HG02588 (cell line): ENCODE measurements at regions not wholly inside any gene's neighbourhood (a gene's known extent, or its start where the extent isn't known, plus 50 kb on each side); places are given as distances from the start of the nearest gene placed in this dataset.
"Not testable (repeated sequence)": the region's sequence is repeated elsewhere in the genome, so short reads cannot be mapped to it uniquely, and the experiment has no call there.

Experiments used
- ATAC-seq: cut with Tn5 transposase; IDR thresholded peaks from one replicate; pipeline ENCODE4 v1.9.1; 2021; ENCODE audit warnings: mild to moderate bottlenecking, moderate library complexity; ENCODE audit not compliant: unreplicated experiment

DNA sequence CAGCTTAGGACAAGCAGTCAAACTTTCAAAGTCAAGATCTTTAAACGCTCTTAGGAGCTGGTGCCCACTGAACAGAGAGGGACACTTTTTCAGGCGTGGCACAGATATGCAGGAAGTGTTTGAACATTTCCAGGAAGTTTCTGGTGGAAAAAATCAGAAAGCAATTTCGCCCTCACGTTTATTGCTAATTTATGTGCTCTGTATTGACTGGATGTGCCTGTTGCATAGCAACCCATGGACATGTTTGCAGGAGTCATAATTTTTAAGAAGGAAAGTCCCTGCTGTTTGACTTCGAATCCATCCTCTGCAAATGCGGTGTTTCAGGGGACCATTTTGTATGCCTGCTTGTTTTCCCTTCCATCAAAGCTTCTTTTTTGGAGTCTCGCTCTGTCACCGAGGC lies 239.9 kb upstream of the IRF2BP2 start:
- ATAC-seq, result no peak

DNA sequence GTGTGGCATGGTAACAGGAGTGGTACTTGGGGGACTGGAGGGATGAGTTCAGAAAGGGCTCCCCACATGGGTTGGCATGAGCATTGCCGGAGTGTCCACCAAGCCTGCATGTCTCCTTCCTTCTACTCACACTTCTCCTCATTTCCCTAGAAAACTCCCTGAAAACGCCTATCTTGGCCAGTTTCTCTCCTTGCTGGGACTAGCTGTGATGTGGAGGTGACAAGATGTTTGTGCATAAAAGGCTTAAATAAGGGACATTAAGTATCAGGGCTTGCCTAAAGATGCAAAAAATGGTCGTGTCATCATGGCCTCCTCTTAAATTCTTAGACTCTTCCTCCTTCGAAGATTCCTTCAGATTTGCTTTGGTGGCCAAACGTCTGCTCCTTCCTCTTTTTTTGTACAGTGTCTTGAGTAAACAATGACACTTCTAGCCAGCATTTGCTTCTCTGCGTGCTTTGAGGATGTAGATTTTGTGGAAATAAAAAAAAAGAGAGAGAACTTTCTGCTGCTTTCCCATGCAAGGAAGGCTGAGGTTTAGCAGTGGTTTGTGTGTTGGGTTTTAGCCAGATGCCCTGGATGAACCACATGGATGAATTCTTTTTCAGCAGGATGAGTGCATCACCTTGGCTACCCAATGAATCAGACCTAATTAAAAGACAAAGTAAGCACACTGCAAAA lies 239.1 kb upstream of the IRF2BP2 start:
- no peak for ATAC-seq

DNA sequence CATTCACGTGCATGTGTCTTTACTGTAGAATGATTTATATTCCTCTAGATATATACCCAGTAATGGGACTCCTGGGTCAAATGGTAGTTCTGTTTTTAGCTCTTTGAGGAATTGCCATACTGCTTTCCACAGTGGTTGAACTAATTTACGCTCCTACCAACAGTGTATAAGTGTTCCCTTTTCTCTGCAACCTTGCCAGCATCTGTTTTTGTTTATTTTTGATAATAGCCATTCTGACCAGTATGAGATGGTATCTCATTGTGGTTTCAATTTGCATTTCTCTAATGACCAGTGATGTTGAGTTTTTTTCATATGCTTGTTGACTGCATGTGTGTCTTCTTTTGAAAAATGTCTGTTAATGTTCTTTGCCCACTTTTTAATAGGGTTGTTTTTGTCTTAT lies 236.8 kb upstream of the IRF2BP2 start:
- ATAC-seq, result not testable (repeated sequence)

DNA sequence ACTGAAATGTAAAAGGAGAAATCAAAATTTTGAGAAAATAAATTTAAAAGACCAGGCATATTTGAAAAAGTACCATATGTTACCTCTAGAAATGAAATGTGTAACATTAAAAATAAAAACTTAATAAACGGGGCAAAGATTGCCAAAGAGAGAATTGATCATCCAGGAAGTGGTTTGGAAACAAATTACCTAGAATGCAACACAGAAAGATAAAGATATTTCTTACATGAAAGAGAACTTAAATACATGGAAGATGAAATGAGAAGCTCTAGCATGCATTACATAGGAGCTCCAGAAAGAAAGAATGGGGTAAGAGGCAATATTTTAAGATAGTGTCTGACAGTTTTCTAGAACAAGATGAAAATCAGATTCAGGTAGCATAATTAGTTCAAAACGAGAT lies 235.9 kb upstream of the IRF2BP2 start:
- ATAC-seq, result no peak

DNA sequence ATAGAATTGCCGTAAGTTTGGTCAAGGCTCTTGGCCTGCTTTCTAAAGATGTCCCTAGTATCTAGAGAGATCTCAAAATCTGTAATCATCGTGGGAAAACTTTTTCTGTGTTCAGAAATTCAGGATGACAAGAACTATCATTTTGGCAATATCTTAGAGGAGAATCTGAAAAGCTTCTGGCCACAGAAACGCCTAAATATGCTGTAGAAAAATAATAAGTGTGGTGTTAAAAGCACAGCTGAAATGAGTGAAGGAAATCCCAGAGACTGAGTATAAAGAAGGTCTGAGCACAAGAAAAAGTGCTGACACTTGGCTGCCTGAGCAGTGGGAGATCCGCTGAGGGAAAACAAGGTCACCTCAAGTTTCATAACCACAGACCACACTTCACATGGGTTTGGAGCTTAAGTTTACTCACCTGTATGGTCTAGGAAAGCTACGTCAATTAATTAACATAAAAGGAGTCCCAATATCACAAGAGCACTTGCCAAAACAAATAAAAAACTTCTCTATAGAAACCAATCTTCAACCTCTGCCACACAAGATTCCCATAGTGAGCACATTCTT lies 235.2 kb upstream of the IRF2BP2 start:
- ATAC-seq, result no peak

DNA sequence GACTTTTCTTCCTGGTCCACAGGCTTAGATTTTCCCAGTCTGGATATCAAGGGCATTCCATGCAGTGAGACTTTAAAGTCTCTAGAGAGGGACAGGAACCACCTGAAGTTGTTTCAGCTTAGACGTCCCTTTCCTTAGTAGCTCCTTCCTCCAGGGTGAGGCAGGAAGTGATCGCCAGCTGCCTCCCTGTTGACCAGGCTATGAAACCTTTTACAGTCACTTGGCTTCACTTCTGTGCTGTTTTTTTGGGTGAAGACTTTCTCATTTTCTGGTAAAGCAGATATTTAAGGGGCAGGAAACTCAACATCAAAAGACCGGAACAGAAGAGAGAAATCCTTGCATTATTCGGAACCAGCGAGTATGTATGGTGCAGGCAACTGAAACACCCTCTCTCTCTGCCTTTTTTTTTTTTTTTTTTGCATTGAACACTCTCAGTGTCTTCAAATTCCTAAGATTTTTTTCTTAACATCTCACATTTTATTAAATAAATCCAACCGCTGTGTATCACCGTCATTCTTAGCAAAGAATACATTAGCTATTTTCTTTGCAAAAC lies 234.6 kb upstream of the IRF2BP2 start:
- ATAC-seq, result no peak

DNA sequence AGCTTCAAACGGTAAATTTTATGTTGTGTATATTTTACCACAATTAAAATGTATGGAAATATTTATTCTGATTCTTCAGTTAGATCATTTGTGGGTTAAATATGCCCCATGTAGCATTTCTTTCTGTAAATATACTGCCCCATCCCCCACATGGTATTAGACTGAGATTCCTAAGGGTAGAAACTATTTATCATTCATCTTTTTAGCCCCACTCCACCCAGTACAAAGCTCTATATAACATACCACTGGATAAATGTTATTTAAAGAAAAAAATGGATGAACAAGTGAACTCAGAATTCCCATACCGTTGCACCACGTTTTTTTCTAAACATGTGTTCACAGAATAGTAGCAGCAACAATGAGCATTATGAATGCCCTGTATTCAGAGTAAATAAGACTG lies 234.0 kb upstream of the IRF2BP2 start:
- ATAC-seq, result no peak

DNA sequence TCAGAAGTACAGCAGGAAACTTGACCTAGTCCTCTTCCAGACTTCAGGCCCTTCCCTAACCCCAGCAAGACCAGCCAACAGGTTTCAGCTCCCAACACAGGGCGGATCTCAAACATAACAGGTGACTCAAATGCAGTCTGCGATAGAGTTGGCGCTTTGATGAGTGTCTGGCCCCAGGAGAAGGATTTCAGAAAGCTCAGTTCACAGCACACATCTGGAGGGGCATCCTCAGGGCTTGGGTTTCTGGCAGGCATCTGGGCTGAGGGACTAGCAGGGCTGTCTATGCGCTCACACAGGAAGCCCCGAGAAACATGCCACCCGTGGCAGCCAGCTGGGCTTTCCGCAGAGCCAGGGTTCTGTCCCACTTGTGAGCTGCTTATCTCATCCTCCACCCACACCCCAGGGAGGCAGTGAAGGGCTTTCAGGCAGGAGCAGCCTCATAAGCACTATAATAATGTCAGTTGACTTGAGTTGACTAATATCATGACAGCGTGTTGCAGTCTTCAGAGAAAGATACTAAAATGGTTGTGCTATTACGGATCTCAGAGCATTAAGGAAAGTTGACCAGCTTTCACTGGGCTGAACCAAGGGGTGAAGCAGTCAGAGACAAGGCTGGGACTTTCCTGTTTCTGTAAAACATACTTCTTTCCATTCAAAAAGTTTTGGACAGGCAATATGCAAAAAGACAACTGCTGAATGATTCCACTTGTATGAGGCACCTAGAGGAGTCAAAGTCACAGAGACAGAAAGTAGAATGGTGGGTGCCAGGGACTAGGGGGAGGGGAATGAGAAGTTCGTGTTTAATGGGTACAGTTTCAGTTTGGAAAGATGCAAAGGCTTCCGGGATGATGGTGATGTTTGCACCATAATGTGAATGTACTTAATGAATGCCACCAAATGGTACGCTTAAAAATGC lies 233.0 kb upstream of the IRF2BP2 start:
- ATAC-seq, result peak; percentile 83

DNA sequence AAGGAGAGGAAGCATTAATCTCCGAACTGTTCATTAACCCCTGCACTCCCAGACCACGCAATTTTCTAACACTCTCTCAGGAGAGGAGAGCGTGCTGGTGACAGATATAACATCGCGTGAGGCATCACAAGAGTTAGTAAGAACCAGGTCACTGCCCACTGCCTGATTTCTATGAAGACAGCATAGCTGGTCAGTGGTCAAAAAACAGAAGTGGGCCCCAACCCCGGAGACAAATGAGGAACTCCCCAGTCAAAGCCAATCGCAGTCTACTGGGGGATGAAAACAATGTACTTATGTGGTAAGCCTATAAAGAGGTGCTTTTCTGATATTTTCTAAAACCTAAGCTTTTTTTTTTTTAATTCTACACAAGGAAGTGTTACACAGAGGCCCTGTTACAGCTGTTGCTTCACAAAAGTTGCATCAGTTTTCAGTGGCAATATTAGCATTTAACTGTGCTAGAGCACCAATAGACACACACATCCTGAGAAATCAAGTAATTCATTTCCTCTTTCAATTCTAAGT lies 231.8 kb upstream of the IRF2BP2 start:
- no peak for ATAC-seq

DNA sequence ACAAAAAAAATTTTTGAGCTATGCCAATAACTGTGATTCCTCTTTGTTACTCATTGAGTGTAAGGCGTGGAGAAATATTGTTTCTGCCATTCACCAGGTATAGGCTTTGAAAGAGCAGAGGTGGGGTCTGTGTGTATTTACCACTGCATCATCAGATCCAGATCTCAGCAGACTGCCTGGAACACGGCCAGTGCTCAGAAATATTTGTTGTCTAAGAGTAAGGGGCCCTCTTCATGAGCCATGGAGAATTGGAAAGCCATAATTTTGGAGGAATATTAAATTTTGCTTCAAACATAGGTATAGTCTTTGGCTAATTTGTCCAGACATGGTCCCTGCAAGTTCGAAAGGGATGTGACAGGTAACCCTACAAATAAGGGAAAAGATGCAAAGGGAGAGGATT lies 231.3 kb upstream of the IRF2BP2 start:
- ATAC-seq, result no peak

DNA sequence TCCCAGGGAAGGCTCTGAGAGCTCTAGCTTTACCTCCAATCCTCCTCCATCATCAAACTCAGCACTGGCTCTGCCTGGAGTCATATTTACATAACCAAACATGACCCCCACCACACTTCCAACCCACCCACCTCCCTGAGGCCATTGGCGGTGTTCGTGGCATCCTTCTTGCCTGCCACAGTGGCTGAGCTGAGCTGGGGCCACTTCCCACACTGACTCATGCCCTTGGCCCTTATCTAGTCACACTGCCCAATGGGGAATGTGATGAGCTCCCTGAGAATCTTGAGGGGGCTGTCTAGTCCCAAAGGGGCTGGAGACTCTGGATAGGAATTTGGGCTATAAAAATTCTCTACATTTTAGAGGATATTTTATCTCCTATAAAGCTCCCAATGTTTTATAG lies 230.9 kb upstream of the IRF2BP2 start:
- ATAC-seq, result no peak

DNA sequence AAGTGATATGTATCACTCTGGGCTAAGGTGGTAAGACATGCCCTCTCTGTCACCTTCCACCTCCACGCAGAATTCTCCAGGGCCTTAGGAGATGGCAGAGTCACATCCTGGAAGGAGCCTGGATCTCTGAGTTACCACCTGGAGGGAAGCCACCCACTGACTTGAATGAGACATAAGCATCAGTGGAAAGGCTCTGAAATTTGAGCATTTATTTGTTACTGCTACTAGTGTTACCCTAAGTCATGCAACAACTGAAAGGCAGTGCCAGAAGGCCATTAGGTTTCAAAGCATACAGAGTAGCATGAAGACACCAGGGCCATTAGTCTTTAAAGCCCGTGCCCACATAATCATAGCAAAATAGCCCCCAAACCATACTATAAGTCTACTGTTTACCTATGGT lies 230.3 kb upstream of the IRF2BP2 start:
- ATAC-seq, result no peak

DNA sequence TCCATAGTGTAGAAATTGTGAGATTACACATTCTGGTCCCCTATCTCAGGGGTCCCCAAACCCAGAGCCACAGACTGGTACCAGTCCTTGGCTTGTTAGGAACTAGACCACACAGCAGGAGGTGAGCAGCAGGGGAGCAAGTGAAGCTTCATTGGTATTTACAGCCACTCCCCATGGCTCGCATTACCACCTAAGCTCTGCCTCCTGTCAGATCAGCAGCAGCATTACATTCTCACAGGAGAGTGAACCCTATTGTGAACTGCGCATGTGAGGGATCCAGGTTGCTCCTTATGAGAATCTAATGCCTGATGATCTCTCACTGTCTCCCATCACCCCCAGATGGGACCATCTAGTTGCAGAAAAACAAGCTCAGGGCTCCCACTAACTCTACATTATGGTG lies 229.7 kb upstream of the IRF2BP2 start:
- no peak for ATAC-seq

DNA sequence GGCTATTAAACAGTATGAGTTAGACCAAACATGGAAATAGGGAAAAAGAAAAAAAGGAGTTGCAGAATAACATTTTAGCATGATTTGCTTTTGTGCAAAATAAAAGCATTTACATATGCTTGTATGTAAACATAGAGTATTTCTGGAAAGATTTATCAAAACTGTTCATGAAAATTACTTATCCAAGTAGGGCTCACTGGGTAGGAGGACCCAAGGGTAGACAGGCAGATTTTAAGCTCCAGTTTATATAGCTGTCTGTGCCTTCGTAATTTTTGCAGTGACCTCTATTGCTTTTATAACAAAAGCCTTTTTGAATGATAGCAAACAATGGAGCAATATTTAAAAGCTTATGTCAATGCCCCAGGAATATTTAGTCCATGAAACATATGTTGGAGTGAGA lies 228.8 kb upstream of the IRF2BP2 start:
- ATAC-seq, result no peak

DNA sequence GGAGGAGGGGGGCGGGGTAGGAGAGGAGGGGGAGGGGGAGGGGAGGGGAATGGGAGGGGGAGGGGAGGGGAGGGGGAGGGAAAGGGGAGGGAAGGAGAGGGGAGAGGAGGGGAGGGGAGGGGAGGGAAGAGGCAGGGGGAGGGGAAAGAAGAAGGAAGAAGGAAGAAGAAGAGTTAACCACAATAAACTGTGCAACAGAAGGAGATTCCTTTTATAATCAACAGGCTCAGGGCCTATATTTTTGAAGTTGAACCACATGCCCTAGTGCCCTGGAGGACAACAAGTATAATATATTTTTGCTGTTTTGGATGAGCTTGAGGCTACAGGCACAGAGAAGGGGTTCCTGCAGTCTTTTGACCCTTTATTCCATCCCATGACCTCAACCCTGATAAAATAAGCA lies 228.2 kb upstream of the IRF2BP2 start:
- ATAC-seq, result no peak

DNA sequence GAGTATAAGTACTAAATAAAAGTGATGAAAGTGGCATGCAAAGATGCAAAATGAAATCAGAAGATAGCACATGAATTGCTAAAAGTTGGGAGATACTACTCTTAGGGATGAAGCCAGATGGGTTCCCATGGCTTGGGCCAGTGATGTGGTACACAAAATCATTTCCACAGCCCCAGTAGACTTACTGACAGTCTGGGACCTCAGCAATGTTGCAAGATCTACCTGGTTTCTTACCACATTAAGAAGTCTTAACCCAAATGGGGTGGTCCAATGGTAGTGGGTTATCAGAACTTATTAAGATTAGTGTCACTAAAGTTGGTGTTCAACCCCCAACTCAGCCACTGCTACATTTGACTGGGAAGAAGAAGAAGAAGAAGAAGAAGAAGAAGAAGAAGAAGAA lies 227.7 kb upstream of the IRF2BP2 start:
- no peak for ATAC-seq

DNA sequence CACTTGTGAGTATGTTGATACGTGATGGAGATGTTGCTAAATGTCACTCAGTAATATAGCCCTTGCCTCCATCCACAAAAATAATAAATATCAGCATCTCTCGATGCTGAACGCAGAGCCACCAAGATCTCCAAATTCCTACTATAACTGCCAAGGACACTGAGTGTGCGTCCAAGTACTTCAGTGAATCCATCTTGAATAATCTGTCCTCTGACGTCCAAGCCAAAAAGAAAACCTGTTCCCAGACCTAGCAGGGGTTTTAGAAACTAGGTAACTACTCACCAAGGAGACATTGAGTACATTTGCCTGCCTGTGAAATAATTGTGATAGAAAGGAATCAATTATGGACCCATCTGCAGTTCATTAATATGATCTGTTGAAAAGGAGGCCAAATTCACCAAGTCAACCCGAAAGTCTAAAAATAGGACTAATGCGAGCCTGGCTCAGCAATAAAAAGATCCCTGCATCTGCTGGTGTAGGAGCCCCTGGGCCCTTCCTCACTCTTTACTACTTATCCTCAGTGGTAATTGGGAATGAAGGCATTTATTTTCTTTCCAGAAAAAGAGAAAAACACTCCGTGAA lies 226.9 kb upstream of the IRF2BP2 start:
- no peak for ATAC-seq

DNA sequence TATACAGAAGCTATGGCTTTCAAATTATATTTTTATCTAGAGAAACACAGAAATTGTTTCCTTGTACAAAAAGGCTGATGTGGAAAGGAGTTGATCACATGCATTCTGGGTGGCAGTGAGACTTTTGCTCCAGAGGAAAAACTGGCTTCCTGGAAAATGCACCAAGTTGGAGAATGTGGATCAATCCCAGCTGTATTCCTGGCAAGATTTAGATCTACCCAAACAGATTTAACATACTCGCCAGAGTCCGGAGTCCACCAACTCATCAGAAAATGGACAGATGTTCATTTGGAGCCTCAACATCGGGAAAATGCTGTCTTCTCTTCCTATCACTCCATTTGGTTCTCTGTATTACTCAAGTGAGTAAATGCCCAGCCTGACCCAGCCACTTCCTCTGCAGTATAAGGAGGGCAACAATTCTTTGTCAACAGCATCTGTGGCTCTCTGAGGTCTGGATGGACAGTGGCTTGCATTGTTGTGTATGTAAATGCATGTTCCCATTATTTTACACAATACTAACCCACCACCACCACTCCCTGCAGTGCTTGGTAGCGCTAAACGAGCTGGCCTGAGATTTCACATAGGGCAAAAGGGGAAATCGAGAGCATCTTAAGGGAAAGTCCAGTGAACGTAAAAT lies 226.2 kb upstream of the IRF2BP2 start:
- ATAC-seq, result no peak

DNA sequence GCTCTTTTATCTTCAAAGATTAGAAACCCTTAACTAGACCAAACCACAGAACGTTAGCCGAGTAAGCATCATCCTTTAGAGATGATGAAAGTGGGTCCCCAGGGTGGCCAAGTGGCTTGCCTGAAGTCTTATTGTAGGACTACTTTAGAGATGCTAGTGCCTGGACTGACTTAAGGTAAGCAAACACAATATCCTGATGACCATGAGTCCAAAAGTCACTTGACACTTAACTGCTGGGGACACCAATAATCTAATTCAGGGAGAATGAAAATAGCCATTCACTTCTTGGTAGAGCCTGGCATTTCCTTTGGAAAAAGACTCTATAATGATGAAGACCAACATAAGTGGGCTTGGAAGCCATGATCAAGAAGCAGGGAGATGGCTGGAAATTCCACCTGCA lies 225.3 kb upstream of the IRF2BP2 start:
- ATAC-seq, result no peak

DNA sequence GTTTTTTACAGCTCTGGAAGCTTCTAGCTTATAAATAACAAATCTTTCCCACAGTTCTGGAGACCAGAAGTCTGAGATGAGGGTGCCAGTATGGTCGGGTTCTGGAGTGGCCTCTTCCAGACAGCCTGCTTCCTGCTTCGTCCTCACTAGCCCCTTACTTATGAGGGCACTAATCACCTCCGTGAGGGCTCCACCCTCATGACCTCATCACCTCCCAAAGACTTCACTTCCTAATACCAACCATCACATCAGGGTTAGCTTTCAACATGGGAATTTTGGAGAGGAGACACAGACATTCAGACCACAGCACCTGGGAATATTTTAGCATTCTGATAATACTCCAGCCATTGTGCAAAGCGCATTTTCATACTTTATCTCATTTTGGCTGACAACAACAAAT lies 223.7 kb upstream of the IRF2BP2 start:
- ATAC-seq, result no peak

DNA sequence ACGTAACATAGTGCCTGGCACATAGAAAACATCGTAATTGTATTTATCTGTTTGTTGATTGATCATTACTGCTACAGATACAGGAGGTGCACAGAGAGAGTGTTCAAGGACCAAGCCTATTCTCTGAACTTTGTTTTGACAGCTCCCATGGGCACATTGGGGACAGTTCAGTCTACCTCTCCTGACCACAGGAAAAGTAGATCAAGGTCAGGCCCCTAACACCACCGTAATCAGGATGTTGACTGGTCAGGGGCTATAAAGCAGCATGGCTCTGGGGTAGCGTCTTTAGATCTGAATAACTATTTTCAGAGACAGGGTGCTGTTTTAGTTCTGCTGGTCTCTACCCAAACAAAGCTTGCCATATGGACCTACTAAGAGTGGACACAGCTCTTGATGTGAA lies 223.1 kb upstream of the IRF2BP2 start:
- no peak for ATAC-seq
